B cell (primary cell): ENCODE measurements at regions not wholly inside any gene's neighbourhood (a gene's known extent, or its start where the extent isn't known, plus 50 kb on each side); places are given as distances from the start of the nearest gene placed in this dataset.

Experiments used
- ATAC-seq: fragments of 200-7000 bp; cut with Tn5 transposase; one replicate; pipeline ENCODE4 v1.10.0; 2021; ENCODE audit warnings: low read depth, mild to moderate bottlenecking, moderate number of reproducible peaks, moderate library complexity
- CTCF ChIA-PET: fragments of 350-600 bp; sonication (Branson Sonifier 250); formaldehyde crosslinking; loops from one replicate; lab custom pipeline; 2021; ENCODE audit warnings: antibody characterized with exemption, inconsistent platforms; lab: Charles Lee
- POLR2A ChIA-PET: fragments of 350-600 bp; sonication (Branson Sonifier 250); formaldehyde crosslinking; loops from one replicate; lab custom pipeline; 2021; ENCODE audit warnings: antibody characterized with exemption; lab: Charles Lee
- DNase-seq: peaks from one replicate; pipeline ENCODE4 v3.0.0; 2013
- H2AFZ ChIP-seq: 2 replicates; pipeline ENCODE4 v1.6.1; 2012; ENCODE audit warnings: mild to moderate bottlenecking, low read depth, low read length; ENCODE audit not compliant: insufficient read depth, poor library complexity, severe bottlenecking
- H3K27ac ChIP-seq, 2 donors: 1 replicate in 1 of 2; 2 replicates in 1 of 2; pipeline ENCODE4 v1.5.1; 2012 to 2013; ENCODE audit warnings: low read length in 2 of 2, mild to moderate bottlenecking in 2 of 2, moderate library complexity in 1 of 2
- H3K27me3 ChIP-seq, 4 experiments: fragments of 200-600 bp in 1 of 4; sonication (generic) in 1 of 4; replicated peaks in 1 of 4; 1 replicate in 2 of 4; 2 replicates in 2 of 4; pipeline versions ENCODE4 v1.6.1 to v1.7.0; 2013 to 2016; ENCODE audit warnings: low read length in 3 of 4, mild to moderate bottlenecking in 2 of 4, mixed read lengths in 1 of 4, moderate library complexity in 1 of 4; ENCODE audit not compliant: insufficient read depth in 4 of 4, control insufficient read depth in 3 of 4; ENCODE audit errors: control extremely low read depth in 1 of 4
- H3K36me3 ChIP-seq, 2 experiments: replicated peaks in 1 of 2; 1 replicate in 1 of 2; 2 replicates in 1 of 2; pipeline versions ENCODE4 v1.6.1 to v1.7.1; 2013; ENCODE audit warnings: low read length in 1 of 2; ENCODE audit not compliant: insufficient read depth in 2 of 2, control insufficient read depth in 1 of 2; ENCODE audit errors: control extremely low read depth in 1 of 2, extremely low read depth in 1 of 2
- H3K4me1 ChIP-seq, 2 donors: fragments of 200-600 bp in 1 of 2; sonication (generic) in 1 of 2; 1 replicate in 1 of 2; 2 replicates in 1 of 2; pipeline versions ENCODE4 v1.5.1 to v1.6.1; 2013 to 2017; ENCODE audit warnings: low read length in 2 of 2; ENCODE audit not compliant: control insufficient read depth in 2 of 2, insufficient read depth in 2 of 2
- H3K4me2 ChIP-seq: replicated peaks from 2 replicates; pipeline ENCODE3; 2012; ENCODE audit warnings: mild to moderate bottlenecking, low read depth, low read length; ENCODE audit not compliant: poor library complexity, severe bottlenecking
- H3K4me3 ChIP-seq, 5 experiments: fragments of 200-600 bp in 1 of 5; sonication (generic) in 1 of 5; 1 replicate in 3 of 5; 2 replicates in 2 of 5; pipeline versions ENCODE4 v1.5.1 to v1.7.0; 2011 to 2016; ENCODE audit warnings: low read length in 4 of 5, mild to moderate bottlenecking in 4 of 5, low read depth in 2 of 5, control low read depth in 1 of 5, moderate library complexity in 1 of 5; ENCODE audit not compliant: insufficient read depth in 1 of 5; ENCODE audit errors: control extremely low read depth in 1 of 5, extremely low read depth in 1 of 5
- H3K79me2 ChIP-seq: fragments of 200-600 bp; sonication (generic); one replicate; pipeline ENCODE4 v1.6.0; 2016; ENCODE audit warnings: low read length; ENCODE audit not compliant: control insufficient read depth, insufficient read depth
- H3K9ac ChIP-seq: fragments of 200-600 bp; sonication (generic); 2 replicates; pipeline ENCODE4 v1.6.1; 2017; ENCODE audit warnings: mild to moderate bottlenecking, low read length, moderate library complexity
- H3K9me3 ChIP-seq, 3 donors: one replicate each; pipeline versions ENCODE4 v1.6.1 to v1.7.1; 2013; ENCODE audit warnings: low read length in 2 of 3; ENCODE audit not compliant: control insufficient read depth in 2 of 3, insufficient read depth in 1 of 3; ENCODE audit errors: control extremely low read depth in 1 of 3
- H4K20me1 ChIP-seq: 2 replicates; pipeline ENCODE4 v1.6.0; 2012; ENCODE audit warnings: mild to moderate bottlenecking, low read length; ENCODE audit not compliant: insufficient read depth, control insufficient read depth, poor library complexity, severe bottlenecking
- H3K27ac Mint-ChIP-seq: one replicate; pipeline ENCODE4 v1.8.0; 2021; ENCODE audit warnings: mixed read lengths
- H3K27me3 Mint-ChIP-seq: one replicate; pipeline ENCODE4 v1.8.0; 2021; ENCODE audit warnings: mixed read lengths
- H3K4me1 Mint-ChIP-seq: one replicate; pipeline ENCODE4 v1.8.0; 2021; ENCODE audit warnings: mixed read lengths
- H3K4me3 Mint-ChIP-seq: one replicate; pipeline ENCODE4 v1.8.0; 2021; ENCODE audit warnings: mixed read lengths
- H3K9me3 Mint-ChIP-seq: one replicate; pipeline ENCODE4 v1.8.0; 2022; ENCODE audit warnings: mixed read lengths; ENCODE audit not compliant: insufficient read depth
- EZH2 ChIP-seq: IDR thresholded peaks from 2 replicates; pipeline ENCODE4 v1.6.1; 2012; ENCODE audit warnings: borderline replicate concordance, low read depth, mild to moderate bottlenecking, moderate library complexity, low read length; ENCODE audit not compliant: insufficient read depth, poor library complexity, severe bottlenecking
- WGBS: methylation state at CpG from one replicate; pipeline ENCODE4 v1.1.5; 2013; ENCODE audit warnings: missing lambda C conversion rate; ENCODE audit not compliant: insufficient coverage; 5-methylcytosine and 5-hydroxymethylcytosine counted together
- intact Hi-C: fragments of 100-400 bp; cut with micrococcal nuclease; formaldehyde crosslinking; loops from one replicate; pipeline ENCODE4 v1.10.0; 2022
- TF ChIP-seq, protein P1 (sequence below): fragments of 200-600 bp; IDR thresholded peaks from one replicate; pipeline ENCODE4 v1.8.0; 2022; ENCODE audit warnings: antibody characterized with exemption, mild to moderate bottlenecking

DNA sequence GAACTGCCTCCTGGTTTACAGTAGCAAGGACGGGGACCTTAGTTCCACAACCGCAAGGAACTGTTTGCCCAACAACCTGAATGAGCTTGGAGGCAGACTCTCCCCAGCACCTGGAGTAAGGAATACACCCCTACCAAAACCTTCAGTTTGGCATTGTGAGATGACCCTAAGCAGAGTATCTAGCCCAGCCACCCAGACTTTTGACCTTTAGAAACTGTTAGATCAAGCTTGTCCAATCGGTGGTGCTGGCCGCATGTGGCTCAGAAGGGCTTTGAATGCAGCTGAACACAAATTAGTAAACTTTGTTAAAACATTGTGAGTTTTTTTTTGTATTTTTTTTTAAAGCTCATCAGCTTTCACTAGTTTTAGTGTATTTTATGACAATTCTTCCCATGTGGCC lies 86.9 kb upstream of the C9orf72 start:
- ChIA-PET CTCF (no interaction called here), POLR2A (no interaction called here)
- H3K27me3 Mint-ChIP-seq, result peaks cover 18% of the 10 kb centered on the region
- ATAC-seq (no peak), DNase-seq (no peak)
- H3K4me3 Mint-ChIP-seq, result no peak overlapping the region
- Histone ChIP-seq H4K20me1 (no peaks in the 10 kb centered on the region), H3K79me2 (no peaks in the 10 kb centered on the region), H3K36me3 (no peaks in the 10 kb centered on the region), H3K4me2 (no peak overlapping the region), H3K9me3 (no peaks in the 10 kb centered on the region), H2AFZ (no peak overlapping the region), H3K27ac (no peak overlapping the region), H3K4me3 (no peak overlapping the region), H3K9ac (no peak overlapping the region), H3K27me3 (no peaks in the 10 kb centered on the region), H3K4me1 (no peaks in the 10 kb centered on the region)
- H3K27ac Mint-ChIP-seq, result no peak overlapping the region
- 100% methylated on average over 2 of the region's 4 CpGs for WGBS
- H3K4me1 Mint-ChIP-seq, result peaks cover 4% of the 10 kb centered on the region
- TF ChIP-seq EZH2, result no peak
- TF ChIP-seq, protein P1, sequence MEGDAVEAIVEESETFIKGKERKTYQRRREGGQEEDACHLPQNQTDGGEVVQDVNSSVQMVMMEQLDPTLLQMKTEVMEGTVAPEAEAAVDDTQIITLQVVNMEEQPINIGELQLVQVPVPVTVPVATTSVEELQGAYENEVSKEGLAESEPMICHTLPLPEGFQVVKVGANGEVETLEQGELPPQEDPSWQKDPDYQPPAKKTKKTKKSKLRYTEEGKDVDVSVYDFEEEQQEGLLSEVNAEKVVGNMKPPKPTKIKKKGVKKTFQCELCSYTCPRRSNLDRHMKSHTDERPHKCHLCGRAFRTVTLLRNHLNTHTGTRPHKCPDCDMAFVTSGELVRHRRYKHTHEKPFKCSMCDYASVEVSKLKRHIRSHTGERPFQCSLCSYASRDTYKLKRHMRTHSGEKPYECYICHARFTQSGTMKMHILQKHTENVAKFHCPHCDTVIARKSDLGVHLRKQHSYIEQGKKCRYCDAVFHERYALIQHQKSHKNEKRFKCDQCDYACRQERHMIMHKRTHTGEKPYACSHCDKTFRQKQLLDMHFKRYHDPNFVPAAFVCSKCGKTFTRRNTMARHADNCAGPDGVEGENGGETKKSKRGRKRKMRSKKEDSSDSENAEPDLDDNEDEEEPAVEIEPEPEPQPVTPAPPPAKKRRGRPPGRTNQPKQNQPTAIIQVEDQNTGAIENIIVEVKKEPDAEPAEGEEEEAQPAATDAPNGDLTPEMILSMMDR, result no peak
- intact Hi-C loops, result no loop called here
- H3K9me3 Mint-ChIP-seq, result no peaks in the 10 kb centered on the region

DNA sequence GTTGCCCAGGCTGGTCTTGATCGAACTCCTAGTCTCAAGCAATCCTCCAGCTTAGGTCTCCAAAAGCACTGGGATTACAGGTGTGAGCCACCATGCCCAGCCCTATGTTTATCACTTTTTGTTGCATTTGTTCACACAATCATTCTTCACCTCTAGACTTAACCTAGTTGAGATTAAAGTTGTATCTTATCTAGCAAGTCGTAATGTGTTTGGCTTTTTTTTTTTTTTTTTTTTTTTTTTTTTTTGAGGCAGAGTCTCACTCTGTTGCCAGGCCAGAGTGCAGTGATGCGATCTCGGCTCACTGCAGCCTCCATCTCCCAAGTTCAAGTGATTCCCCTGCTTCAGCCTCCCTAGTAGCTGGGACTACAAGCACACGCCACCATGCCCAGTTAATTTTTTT lies 90.2 kb upstream of the C9orf72 start:
- Histone ChIP-seq H3K27me3 (no peaks in the 10 kb centered on the region), H3K4me3 (no peak overlapping the region), H3K4me2 (no peak overlapping the region), H2AFZ (no peak overlapping the region), H3K79me2 (no peaks in the 10 kb centered on the region), H4K20me1 (no peaks in the 10 kb centered on the region), H3K4me1 (no peaks in the 10 kb centered on the region), H3K9ac (no peak overlapping the region), H3K36me3 (no peaks in the 10 kb centered on the region), H3K9me3 (no peaks in the 10 kb centered on the region), H3K27ac (no peak overlapping the region)
- Mint-ChIP-seq H3K4me3 (no peak overlapping the region), H3K27me3 (peaks cover 17% of the 10 kb centered on the region), H3K4me1 (peaks cover 4% of the 10 kb centered on the region), H3K9me3 (no peaks in the 10 kb centered on the region), H3K27ac (no peak overlapping the region)
- ATAC-seq, result no peak
- POLR2A ChIA-PET, result no interaction called here
- TF ChIP-seq, protein P1, result no peak
- no peak for TF ChIP-seq EZH2
- CTCF ChIA-PET, result no interaction called here
- 100% methylated on average over 2 of the region's 5 CpGs for WGBS
- intact Hi-C loops, result no loop called here
- DNase-seq, result no peak
